RWPE2 (cell line): ENCODE measurements at regions not wholly inside any gene's neighbourhood (a gene's known extent, or its start where the extent isn't known, plus 50 kb on each side); places are given as distances from the start of the nearest gene placed in this dataset.

Experiments
- ATAC-seq: fragments of 200-7000 bp; cut with Tn5 transposase; 3 replicates; pipeline ENCODE4 v1.9.1; 2021; ENCODE audit warnings: low read depth
- DNase-seq: peaks from one replicate; pipeline ENCODE4 v3.0.0-alpha.2; 2020; ENCODE audit warnings: low spot score
- H3K27ac ChIP-seq: fragments of 450-650 bp; 2 replicates; pipeline ENCODE4 v1.5.1; 2017; ENCODE audit warnings: mild to moderate bottlenecking; ENCODE audit not compliant: poor library complexity, severe bottlenecking
- H3K27me3 ChIP-seq: fragments of 250-450 bp; sonication (Bioruptor Pico); 2 replicates; pipeline ENCODE4 v1.5.1; 2021; ENCODE audit warnings: mild to moderate bottlenecking, moderate library complexity; ENCODE audit not compliant: insufficient read depth, poor library complexity, severe bottlenecking
- H3K36me3 ChIP-seq: fragments of 250-450 bp; sonication (Bioruptor Pico); 2 replicates; pipeline ENCODE4 v1.5.1; 2020; ENCODE audit warnings: low read depth, mild to moderate bottlenecking, moderate library complexity
- H3K4me1 ChIP-seq: fragments of 250-450 bp; sonication (Bioruptor Pico); 2 replicates; pipeline ENCODE4 v1.5.1; 2021; ENCODE audit warnings: mild to moderate bottlenecking, moderate library complexity; ENCODE audit not compliant: insufficient read depth, poor library complexity, severe bottlenecking
- H3K4me3 ChIP-seq: fragments of 250-450 bp; sonication (Bioruptor Pico); 2 replicates; pipeline ENCODE4 v1.5.1; 2021; ENCODE audit warnings: mild to moderate bottlenecking, moderate library complexity; ENCODE audit not compliant: severe bottlenecking
- H3K9me3 ChIP-seq: fragments of 250-450 bp; sonication (Bioruptor Pico); 2 replicates; pipeline ENCODE4 v1.5.1; 2021; ENCODE audit warnings: mild to moderate bottlenecking, moderate library complexity; ENCODE audit not compliant: severe bottlenecking
- CTCF ChIP-seq: fragments of 450-650 bp; IDR thresholded peaks from one replicate; pipeline ENCODE4 v1.5.1; 2017; ENCODE audit warnings: mild to moderate bottlenecking, moderate library complexity; ENCODE audit not compliant: poor library complexity, severe bottlenecking

GRCh38 chr5:126233256-126233655 is 190.0 kb upstream of the GRAMD2B start:
- H3K27ac ChIP-seq: no peak overlapping the region
- H3K9me3 ChIP-seq: no peaks in the 10 kb centered on the region
- H3K4me3 ChIP-seq: no peak overlapping the region
- no peak for DNase-seq
- no peaks in the 10 kb centered on the region for H3K27me3 ChIP-seq
- no peaks in the 10 kb centered on the region for H3K36me3 ChIP-seq
- no peak for TF ChIP-seq CTCF
- ATAC-seq: no peak
- no peaks in the 10 kb centered on the region for H3K4me1 ChIP-seq

GRCh38 chr5:126234563-126235195 is 188.5 kb upstream of the GRAMD2B start:
- no peak overlapping the region for H3K4me3 ChIP-seq
- H3K27ac ChIP-seq: no peak overlapping the region
- TF ChIP-seq CTCF: peak; percentile 81
- DNase-seq: no peak
- no peaks in the 10 kb centered on the region for H3K36me3 ChIP-seq
- no peaks in the 10 kb centered on the region for H3K27me3 ChIP-seq
- H3K9me3 ChIP-seq: no peaks in the 10 kb centered on the region
- H3K4me1 ChIP-seq: no peaks in the 10 kb centered on the region
- ATAC-seq: peak; percentile 57; the same call in 1 of the 3 replicates

- H3K27me3 ChIP-seq: no peaks in the 10 kb centered on the region
- no peaks in the 10 kb centered on the region for H3K9me3 ChIP-seq
- H3K27ac ChIP-seq: no peak overlapping the region
- H3K4me1 ChIP-seq: no peaks in the 10 kb centered on the region
- DNase-seq (no peak), ATAC-seq (no peak)
- no peak overlapping the region for H3K4me3 ChIP-seq
- no peak for TF ChIP-seq CTCF
- no peaks in the 10 kb centered on the region for H3K36me3 ChIP-seq
Observed at GRCh38 chr5:126235628-126236027, 187.6 kb upstream of the GRAMD2B start.

- no peak overlapping the region for H3K27ac ChIP-seq
- no peak for ATAC-seq
- TF ChIP-seq CTCF: no peak
- no peaks in the 10 kb centered on the region for H3K4me1 ChIP-seq
- H3K9me3 ChIP-seq: no peaks in the 10 kb centered on the region
- H3K4me3 ChIP-seq: no peak overlapping the region
- no peak for DNase-seq
- H3K27me3 ChIP-seq: no peaks in the 10 kb centered on the region
- no peaks in the 10 kb centered on the region for H3K36me3 ChIP-seq
Observed at GRCh38 chr5:126236994-126237393, 186.2 kb upstream of the GRAMD2B start.

GRCh38 chr5:126248611-126249010 is 174.6 kb upstream of the GRAMD2B start:
- Histone ChIP-seq H3K4me3 (no peak overlapping the region), H3K9me3 (no peaks in the 10 kb centered on the region), H3K27me3 (no peaks in the 10 kb centered on the region), H3K27ac (no peak overlapping the region), H3K4me1 (no peaks in the 10 kb centered on the region), H3K36me3 (no peaks in the 10 kb centered on the region)
- DNase-seq (no peak), ATAC-seq (no peak)
- no peak for TF ChIP-seq CTCF
